ENCODE measurements at regions not wholly inside any gene's neighbourhood (a gene's known extent, or its start where the extent isn't known, plus 50 kb on each side); places are given as distances from the start of the nearest gene placed in this dataset.
"Not testable (repeated sequence)": the region's sequence is repeated elsewhere in the genome, so short reads cannot be mapped to it uniquely, and the experiment has no call there.

DNA sequence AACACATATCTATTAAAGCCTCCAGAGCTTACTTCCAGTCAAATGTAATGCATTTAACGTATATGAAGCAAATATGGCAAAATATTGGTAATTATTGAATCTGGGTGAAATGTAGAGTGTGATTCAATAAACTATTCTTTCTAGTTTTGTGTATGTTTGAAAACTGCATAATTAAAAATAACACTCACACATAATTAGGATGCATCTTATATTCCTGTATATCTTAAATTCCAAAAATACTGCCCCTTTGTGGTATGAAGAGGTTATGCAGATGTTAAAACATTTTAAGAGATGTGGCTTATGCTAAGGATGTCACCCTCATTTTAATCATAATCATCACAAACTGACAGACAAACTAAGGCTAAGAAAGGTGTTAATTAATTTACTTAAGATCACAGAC, 182.9 kb downstream of the COX18 start:
- no peak overlapping the region for H3K4me3 ChIP-seq (replicated peaks in 1 of 3; ENCODE audit: low read depth in 2 of 3, low read length in 3 of 3)
- Mint-ChIP-seq H3K27ac (no peak overlapping the region), H3K27me3 (ENCODE audit: low read depth in 3 of 3) (peaks cover 0 to 3% (median 1%) of the 10 kb centered on the region in 3 donors), H3K36me3 (no peaks in the 10 kb centered on the region), H3K9me3 (peaks cover 0 to 15% (median 4%) of the 10 kb centered on the region in 7 donors), H3K4me3 (no peak overlapping the region), H3K4me1 (no peaks in the 10 kb centered on the region)
- H3K27me3 ChIP-seq (ENCODE audit: control insufficient read depth in 2 of 2, insufficient read depth in 2 of 2, low read length in 2 of 2) = no peaks in the 10 kb centered on the region
- TF ChIP-seq, protein P1, sequence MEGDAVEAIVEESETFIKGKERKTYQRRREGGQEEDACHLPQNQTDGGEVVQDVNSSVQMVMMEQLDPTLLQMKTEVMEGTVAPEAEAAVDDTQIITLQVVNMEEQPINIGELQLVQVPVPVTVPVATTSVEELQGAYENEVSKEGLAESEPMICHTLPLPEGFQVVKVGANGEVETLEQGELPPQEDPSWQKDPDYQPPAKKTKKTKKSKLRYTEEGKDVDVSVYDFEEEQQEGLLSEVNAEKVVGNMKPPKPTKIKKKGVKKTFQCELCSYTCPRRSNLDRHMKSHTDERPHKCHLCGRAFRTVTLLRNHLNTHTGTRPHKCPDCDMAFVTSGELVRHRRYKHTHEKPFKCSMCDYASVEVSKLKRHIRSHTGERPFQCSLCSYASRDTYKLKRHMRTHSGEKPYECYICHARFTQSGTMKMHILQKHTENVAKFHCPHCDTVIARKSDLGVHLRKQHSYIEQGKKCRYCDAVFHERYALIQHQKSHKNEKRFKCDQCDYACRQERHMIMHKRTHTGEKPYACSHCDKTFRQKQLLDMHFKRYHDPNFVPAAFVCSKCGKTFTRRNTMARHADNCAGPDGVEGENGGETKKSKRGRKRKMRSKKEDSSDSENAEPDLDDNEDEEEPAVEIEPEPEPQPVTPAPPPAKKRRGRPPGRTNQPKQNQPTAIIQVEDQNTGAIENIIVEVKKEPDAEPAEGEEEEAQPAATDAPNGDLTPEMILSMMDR (IDR thresholded peaks at IDR 0.05) = no peak
- H3K9ac ChIP-seq (ENCODE audit: insufficient read depth, low read length, poor library complexity, severe bottlenecking) = no peak overlapping the region
- H4K20me1 ChIP-seq (ENCODE audit: insufficient read depth, low read length) = no peaks in the 10 kb centered on the region
- H3K36me3 ChIP-seq (replicated peaks in 1 of 2; ENCODE audit: control insufficient read depth in 1 of 2, insufficient read depth in 2 of 2, low read length in 2 of 2) = no peaks in the 10 kb centered on the region
- no peak for DNase-seq
- no peaks in the 10 kb centered on the region for H3K4me1 ChIP-seq (ENCODE audit: control insufficient read depth in 1 of 2, insufficient read depth in 2 of 2, low read length in 2 of 2)
- intact Hi-C loops (cut with micrococcal nuclease) = no loop called here
- no CpG with 5 or more reads among the region's 1 CpG for WGBS (ENCODE audit: insufficient coverage)
- no peak overlapping the region for H3K27ac ChIP-seq (ENCODE audit: low read depth in 1 of 2, low read length in 2 of 2)
- no peak overlapping the region for H3K4me2 ChIP-seq (replicated peaks; ENCODE audit: extremely low read depth, low read length, poor library complexity, severe bottlenecking)
- H2AFZ ChIP-seq (ENCODE audit: insufficient read depth, low read depth, low read length, poor library complexity, severe bottlenecking) = no peak overlapping the region
- H3K9me3 ChIP-seq (replicated peaks in 1 of 2; ENCODE audit: control insufficient read depth in 1 of 2, insufficient read depth in 1 of 2, low read length in 2 of 2) = peaks cover 0 to 10% of the 10 kb centered on the region in 2 donors
- H3K79me2 ChIP-seq (ENCODE audit: insufficient read depth, low read length) = no peaks in the 10 kb centered on the region

DNA sequence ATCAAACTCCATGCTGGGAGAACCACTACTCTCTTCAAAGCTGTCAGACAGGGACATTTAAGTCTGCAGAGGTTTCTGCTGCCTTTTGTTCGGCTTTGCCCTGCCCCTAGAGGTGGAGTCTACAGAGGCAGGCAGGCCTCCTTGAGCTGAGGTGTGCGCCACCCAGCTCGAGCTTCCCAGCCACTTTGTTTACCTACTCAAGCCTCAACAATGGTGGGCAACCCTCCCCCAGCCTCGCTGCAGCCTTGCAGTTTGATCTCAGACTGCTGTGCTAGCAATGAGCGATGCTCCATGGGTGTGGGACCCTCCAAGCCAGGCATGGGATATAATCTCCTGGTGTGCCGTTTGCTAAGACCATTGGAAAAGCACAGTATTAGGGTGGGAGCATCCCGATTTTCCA, 185.3 kb downstream of the COX18 start:
- DNase-seq; H3K4me3 ChIP-seq (replicated peaks in 1 of 3; ENCODE audit: low read depth in 2 of 3, low read length in 3 of 3); H3K4me3 Mint-ChIP-seq; H3K36me3 ChIP-seq (replicated peaks in 1 of 2; ENCODE audit: control insufficient read depth in 1 of 2, insufficient read depth in 2 of 2, low read length in 2 of 2); H3K4me1 ChIP-seq (ENCODE audit: control insufficient read depth in 1 of 2, insufficient read depth in 2 of 2, low read length in 2 of 2); H4K20me1 ChIP-seq (ENCODE audit: insufficient read depth, low read length); H3K9ac ChIP-seq (ENCODE audit: insufficient read depth, low read length, poor library complexity, severe bottlenecking); H3K4me2 ChIP-seq (replicated peaks; ENCODE audit: extremely low read depth, low read length, poor library complexity, severe bottlenecking); H3K36me3 Mint-ChIP-seq; intact Hi-C loops (cut with micrococcal nuclease); H3K27ac Mint-ChIP-seq; H3K27me3 ChIP-seq (ENCODE audit: control insufficient read depth in 2 of 2, insufficient read depth in 2 of 2, low read length in 2 of 2); H3K79me2 ChIP-seq (ENCODE audit: insufficient read depth, low read length); H3K27me3 Mint-ChIP-seq (ENCODE audit: low read depth in 3 of 3); H3K4me1 Mint-ChIP-seq; H2AFZ ChIP-seq (ENCODE audit: insufficient read depth, low read depth, low read length, poor library complexity, severe bottlenecking); H3K27ac ChIP-seq (ENCODE audit: low read depth in 1 of 2, low read length in 2 of 2): not testable (repeated sequence)
- WGBS (ENCODE audit: insufficient coverage) = 93% methylated on average over 4 of the region's 7 CpGs
- peaks cover 0 to 10% of the 10 kb centered on the region in 2 donors for H3K9me3 ChIP-seq (replicated peaks in 1 of 2; ENCODE audit: control insufficient read depth in 1 of 2, insufficient read depth in 1 of 2, low read length in 2 of 2)
- peaks cover 0 to 19% (median 4%) of the 10 kb centered on the region in 7 donors for H3K9me3 Mint-ChIP-seq
